AG04449 (cell line): ENCODE measurements at regions not wholly inside any gene's neighbourhood (a gene's known extent, or its start where the extent isn't known, plus 50 kb on each side); places are given as distances from the start of the nearest gene placed in this dataset.

Experiments used
- CTCF ChIA-PET: fragments of 350-600 bp; formaldehyde crosslinking; extraction: SDS; loops from one replicate; lab custom pipeline; 2021; ENCODE audit warnings: antibody characterized with exemption; lab: Yijun Ruan, JAX
- POLR2A ChIA-PET: fragments of 400-600, 350-600 bp; formaldehyde crosslinking; extraction: SDS; loops from one replicate; lab custom pipeline; 2020; ENCODE audit warnings: antibody characterized with exemption, inconsistent platforms; lab: Yijun Ruan, JAX
- DNase-seq: peaks from one replicate; pipeline ENCODE4 v3.0.0-alpha.2; 2010; ENCODE audit warnings: low read depth, low spot score
- H3K4me3 ChIP-seq: 2 replicates; pipeline ENCODE4 v1.5.1; 2011; ENCODE audit warnings: low read depth, mild to moderate bottlenecking, control low read depth, low read length
- TF ChIP-seq, protein P1 (sequence below): IDR thresholded peaks from one replicate; pipeline ENCODE4 v1.5.1; 2011; ENCODE audit warnings: mild to moderate bottlenecking, moderate library complexity, low read length, control low read depth, inconsistent platforms; ENCODE audit not compliant: insufficient read depth; ENCODE audit errors: missing control alignments

DNA sequence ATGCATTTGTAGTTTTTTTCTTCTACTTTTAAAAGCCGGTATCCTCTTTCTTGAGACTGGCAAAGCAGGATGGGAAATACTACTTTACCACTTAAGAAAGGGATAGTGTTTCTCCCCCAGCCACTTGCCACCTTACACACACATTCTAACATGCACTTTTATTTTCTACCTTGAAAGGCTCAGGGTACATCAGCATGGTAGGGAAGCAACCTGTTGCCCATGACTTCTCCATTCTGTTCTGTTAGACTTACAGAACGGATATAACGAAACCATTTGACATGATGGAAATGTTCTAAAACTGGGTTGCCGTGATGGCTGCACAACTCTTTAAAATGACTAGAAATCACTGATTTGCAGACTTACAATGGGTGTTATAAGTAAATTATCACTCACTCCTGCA lies 405.5 kb downstream of the SHQ1 start:
- DNase-seq, result no peak
- CTCF ChIA-PET, result no interaction called here
- TF ChIP-seq, protein P1, sequence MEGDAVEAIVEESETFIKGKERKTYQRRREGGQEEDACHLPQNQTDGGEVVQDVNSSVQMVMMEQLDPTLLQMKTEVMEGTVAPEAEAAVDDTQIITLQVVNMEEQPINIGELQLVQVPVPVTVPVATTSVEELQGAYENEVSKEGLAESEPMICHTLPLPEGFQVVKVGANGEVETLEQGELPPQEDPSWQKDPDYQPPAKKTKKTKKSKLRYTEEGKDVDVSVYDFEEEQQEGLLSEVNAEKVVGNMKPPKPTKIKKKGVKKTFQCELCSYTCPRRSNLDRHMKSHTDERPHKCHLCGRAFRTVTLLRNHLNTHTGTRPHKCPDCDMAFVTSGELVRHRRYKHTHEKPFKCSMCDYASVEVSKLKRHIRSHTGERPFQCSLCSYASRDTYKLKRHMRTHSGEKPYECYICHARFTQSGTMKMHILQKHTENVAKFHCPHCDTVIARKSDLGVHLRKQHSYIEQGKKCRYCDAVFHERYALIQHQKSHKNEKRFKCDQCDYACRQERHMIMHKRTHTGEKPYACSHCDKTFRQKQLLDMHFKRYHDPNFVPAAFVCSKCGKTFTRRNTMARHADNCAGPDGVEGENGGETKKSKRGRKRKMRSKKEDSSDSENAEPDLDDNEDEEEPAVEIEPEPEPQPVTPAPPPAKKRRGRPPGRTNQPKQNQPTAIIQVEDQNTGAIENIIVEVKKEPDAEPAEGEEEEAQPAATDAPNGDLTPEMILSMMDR, result no peak
- POLR2A ChIA-PET, result no interaction called here
- no peak overlapping the region for H3K4me3 ChIP-seq

DNA sequence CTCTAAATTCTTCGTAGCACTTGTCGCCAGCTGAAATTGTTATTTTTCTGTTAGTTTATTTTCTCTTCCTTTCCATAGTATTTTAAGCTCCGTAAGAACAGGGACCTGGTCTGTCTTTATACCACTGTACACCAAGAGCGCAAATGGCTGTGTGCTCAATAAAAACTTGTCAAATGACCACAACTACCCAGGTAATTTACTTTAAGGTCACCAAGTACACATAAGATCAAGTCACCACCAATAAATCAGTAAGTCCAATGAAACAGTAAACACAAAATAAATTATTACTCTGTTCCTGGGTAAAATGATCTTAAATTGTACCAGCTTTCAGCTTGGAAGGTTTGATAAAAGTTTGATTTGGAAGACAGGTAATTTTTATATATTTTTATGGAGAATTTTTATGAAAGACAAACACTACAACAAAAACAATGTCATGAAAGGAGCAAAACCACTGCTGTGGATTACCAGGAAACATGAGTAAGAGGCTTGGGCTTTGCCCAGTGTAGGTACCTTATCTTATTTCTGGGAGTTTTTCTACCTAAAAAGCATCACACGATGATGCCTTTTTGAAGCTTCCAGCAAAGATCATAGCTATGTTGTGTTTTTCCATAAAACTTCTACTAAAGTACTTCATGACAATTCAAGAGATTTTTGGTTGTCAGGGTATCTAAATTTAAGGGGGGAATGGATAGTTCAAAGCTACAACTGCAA lies 406.8 kb downstream of the SHQ1 start:
- CTCF ChIA-PET, result interaction anchor here (0.8 to 1.0 kb wide), 2 partner anchors 19 to 381 kb away, joined by 3 read pairs; no protein-coding TSS in a partner anchor
- POLR2A ChIA-PET, result no interaction called here
- DNase-seq, result no peak
- TF ChIP-seq, protein P1, result no peak
- no peak overlapping the region for H3K4me3 ChIP-seq

DNA sequence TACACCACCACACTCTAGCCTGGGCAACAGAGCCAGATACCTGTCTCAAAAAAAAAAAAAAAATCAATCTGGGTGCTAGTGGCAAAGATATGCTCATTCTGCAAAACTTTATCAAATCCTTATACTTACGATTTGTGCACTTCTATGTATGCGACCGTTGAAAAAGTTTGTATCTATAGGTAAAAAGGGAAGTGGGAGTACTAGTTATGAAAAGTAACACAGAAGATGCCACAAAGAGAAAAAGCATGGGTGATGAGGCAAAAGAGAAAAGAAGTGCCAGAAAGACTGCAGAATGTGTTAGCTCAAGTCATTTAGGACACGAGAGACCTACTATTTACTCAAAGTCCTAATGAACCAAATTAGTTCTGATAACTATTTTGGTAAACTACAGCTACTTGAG lies 407.8 kb downstream of the SHQ1 start:
- TF ChIP-seq, protein P1, result no peak
- no peak for DNase-seq

DNA sequence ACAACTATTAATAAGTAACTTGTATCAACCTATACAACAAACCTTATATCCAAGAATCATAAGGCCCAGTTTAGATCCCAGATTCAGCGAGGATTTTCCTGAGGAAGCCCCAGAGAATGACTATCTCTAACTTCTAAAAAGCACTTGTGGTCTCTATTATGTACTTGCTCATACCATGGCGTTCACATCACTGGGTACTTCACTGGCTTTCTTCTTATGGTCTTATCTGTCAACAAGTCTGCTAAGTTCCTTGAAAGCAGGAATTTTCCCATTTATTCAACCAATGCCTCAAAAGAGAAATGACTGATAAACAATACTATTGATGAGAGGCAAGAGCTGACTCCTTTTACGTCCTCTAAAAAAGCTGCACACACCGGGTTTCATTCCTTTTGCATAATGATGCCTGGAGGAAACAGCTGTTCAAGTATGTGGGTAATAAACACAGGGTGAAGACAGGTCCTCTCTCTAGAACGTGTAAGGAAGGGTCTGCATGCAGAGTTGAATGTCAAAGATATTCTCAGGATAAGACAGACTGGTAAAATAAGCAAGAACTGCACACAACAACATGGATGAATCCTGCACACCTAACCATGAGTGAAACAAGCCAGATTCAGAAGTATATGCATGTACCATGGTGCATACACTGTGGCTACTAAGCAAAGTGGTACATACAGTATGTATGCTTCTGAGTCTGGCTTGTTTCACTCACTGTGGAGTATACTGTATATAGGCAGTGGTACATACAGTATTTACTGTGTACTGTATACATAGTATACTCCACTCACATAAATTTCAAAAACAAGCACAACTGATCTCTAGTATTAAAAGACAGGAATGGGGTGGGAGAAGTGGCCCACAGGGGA lies 408.7 kb downstream of the SHQ1 start:
- CTCF ChIA-PET, result no interaction called here
- no peak overlapping the region for H3K4me3 ChIP-seq

More for the DNA sequence above, 407.8 kb downstream of the SHQ1 start:
- ChIA-PET CTCF (no interaction called here), POLR2A (no interaction called here)
- no peak overlapping the region for H3K4me3 ChIP-seq

DNA sequence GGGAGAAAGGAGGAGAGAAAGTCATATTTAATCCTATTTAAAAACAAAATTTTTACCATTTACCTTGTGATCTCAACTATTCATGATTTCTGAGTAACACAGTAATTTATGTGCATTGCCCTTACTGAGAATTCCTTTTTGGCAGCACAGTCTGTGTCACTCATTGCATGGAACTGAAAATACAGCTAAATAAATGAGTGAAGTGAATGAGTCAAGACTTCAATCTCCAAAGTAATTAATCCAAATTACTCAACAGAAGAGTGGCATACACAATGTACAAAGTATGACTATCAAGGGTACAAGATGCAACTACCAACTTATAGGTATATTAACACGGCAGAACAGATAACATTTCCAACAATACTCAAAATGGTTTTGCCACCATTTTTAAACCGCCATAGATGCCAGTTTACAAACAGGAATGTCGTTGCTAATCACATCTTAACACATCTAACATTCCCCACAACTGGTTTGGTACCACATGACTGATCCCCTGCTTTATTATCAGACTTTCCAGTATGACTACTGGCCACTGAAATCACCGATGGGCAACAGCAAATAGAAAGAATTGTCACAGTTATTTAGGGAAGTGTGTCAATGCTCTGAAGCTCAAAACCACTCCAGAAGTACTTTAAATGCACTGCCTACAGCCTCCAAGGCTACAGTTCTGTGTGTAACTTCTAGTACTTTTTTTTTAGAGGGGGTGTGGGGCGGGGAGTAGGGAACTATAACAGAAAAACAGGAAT lies 410.4 kb downstream of the SHQ1 start:
- ChIA-PET CTCF (no interaction called here), POLR2A (no interaction called here)
- no peak for DNase-seq
- H3K4me3 ChIP-seq, result no peak overlapping the region
- TF ChIP-seq, protein P1, result no peak

More for the DNA sequence above, 408.7 kb downstream of the SHQ1 start:
- TF ChIP-seq, protein P1, result no peak
- POLR2A ChIA-PET, result no interaction called here
- no peak for DNase-seq
